ENCODE measurements at regions not wholly inside any gene's neighbourhood (a gene's known extent, or its start where the extent isn't known, plus 50 kb on each side); places are given as distances from the start of the nearest gene placed in this dataset.

GRCh38 chr20:59491884-59492283 is 112.5 kb upstream of the PHACTR3 start:
- ATAC-seq (no peak), DNase-seq (no peak)
- TF ChIP-seq, protein P1, sequence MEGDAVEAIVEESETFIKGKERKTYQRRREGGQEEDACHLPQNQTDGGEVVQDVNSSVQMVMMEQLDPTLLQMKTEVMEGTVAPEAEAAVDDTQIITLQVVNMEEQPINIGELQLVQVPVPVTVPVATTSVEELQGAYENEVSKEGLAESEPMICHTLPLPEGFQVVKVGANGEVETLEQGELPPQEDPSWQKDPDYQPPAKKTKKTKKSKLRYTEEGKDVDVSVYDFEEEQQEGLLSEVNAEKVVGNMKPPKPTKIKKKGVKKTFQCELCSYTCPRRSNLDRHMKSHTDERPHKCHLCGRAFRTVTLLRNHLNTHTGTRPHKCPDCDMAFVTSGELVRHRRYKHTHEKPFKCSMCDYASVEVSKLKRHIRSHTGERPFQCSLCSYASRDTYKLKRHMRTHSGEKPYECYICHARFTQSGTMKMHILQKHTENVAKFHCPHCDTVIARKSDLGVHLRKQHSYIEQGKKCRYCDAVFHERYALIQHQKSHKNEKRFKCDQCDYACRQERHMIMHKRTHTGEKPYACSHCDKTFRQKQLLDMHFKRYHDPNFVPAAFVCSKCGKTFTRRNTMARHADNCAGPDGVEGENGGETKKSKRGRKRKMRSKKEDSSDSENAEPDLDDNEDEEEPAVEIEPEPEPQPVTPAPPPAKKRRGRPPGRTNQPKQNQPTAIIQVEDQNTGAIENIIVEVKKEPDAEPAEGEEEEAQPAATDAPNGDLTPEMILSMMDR (IDR thresholded peaks at IDR 0.05), result no peak
- WGBS, 2 donors, result 88 to 92% methylated on average over 6 of the region's 6 CpGs
- Histone ChIP-seq H3K27me3 (peaks cover 5 to 47% (median 30%) of the 10 kb centered on the region in 7 donors), H3K4me3 (no peak overlapping the region), H3K36me3 (no peaks in the 10 kb centered on the region), H3K9me3 (no peaks in the 10 kb centered on the region), H3K27ac (no peak overlapping the region), H3K4me1 (no peaks in the 10 kb centered on the region)
- intact Hi-C loops (cut with DNase I), result loop anchor here in 4 of 10 donors (10.0 kb wide), 3 partner anchors 407 to 627 kb away; no protein-coding TSS in a partner anchor

DNA sequence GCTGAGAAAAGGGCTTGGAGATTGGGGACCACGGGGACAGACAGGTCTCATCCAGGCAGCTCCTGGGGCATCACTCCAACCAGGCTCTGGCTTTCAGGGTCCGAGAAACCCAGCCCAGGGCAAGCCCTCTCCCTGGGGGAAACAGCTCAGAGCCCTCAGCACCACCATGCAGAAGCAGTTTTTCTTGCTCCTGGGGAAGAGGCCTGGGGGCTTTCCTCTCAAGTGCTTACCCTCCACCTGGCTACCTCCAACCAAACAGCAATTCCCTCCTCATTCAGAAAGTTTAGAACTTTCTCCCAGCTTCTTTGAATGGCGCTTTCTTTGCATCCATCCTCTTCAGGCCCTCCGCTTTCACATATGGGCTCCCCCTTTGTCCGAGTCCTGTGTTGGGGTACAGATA is 110.4 kb upstream of the PHACTR3 start:
- WGBS, 2 donors, result 73 to 82% methylated on average over 5 of the region's 5 CpGs
- DNase-seq (no peak), ATAC-seq (no peak)
- Histone ChIP-seq H3K4me3 (no peak overlapping the region), H3K27me3 (peaks cover 5 to 60% (median 38%) of the 10 kb centered on the region in 7 donors), H3K36me3 (no peaks in the 10 kb centered on the region), H3K4me1 (no peaks in the 10 kb centered on the region), H3K27ac (no peak overlapping the region), H3K9me3 (no peaks in the 10 kb centered on the region)
- intact Hi-C loops (cut with DNase I), result loop anchor here in 4 of 10 donors (10.0 kb wide), 3 partner anchors 409 to 629 kb away; no protein-coding TSS in a partner anchor
- TF ChIP-seq, protein P1 (IDR thresholded peaks at IDR 0.05), result no peak

- TF ChIP-seq, protein P1 (IDR thresholded peaks at IDR 0.05), result no peak
- Histone ChIP-seq H3K9me3 (peaks cover 0 to 9% (median 0%) of the 10 kb centered on the region in 11 donors), H3K36me3 (no peaks in the 10 kb centered on the region), H3K4me3 (no peak overlapping the region), H3K27ac (no peak overlapping the region), H3K4me1 (no peaks in the 10 kb centered on the region), H3K27me3 (peaks cover 5 to 60% (median 38%) of the 10 kb centered on the region in 7 donors)
- intact Hi-C loops (cut with DNase I), result loop anchor here in 8 of 10 donors (5.0 to 10.0 kb wide), 5 partner anchors 410 to 630 kb away; no protein-coding TSS in a partner anchor
- ATAC-seq (no peak), DNase-seq (no peak)
- WGBS, 2 donors, result 77% methylated on average over 8 of the region's 8 CpGs
These were observed 109.2 kb upstream of the PHACTR3 start for GRCh38 chr20:59495166-59495565.

DNA sequence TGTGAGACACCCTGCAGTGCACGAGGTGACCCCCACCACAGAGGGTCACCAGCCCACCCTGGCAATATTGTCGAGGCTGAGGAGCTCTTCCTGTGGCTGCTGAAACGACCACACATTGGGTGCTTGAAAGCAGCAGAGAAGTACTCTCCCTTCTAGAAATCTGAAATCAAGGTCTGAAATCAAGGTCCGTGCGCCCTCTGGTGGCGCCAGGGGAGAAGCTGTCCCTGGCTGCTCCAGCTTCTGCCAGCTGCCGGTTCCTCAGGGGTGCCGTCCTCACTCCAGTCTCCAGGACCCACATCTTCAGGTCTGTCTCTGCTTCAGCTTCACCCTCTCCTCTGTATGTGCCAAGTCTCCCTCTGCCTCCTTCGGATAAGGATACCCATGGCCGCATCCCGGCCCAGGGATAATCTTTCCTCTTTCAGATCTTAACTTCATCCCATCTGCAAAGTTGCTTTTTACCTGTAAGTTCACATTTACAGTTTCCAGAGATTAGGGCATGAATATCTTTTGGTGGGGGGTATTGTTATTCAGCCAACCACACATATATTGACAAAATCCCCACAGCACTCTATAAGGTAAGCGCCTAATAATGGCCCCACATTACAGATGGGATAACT is 108.3 kb upstream of the PHACTR3 start:
- Histone ChIP-seq H3K27me3 (peaks cover 5 to 60% (median 38%) of the 10 kb centered on the region in 7 donors), H3K4me1 (no peaks in the 10 kb centered on the region), H3K27ac (no peak overlapping the region), H3K4me3 (no peak overlapping the region), H3K36me3 (no peaks in the 10 kb centered on the region), H3K9me3 (peaks cover 0 to 11% (median 0%) of the 10 kb centered on the region in 11 donors)
- intact Hi-C loops (cut with DNase I), result loop anchor here in 8 of 10 donors (5.0 to 10.0 kb wide), 5 partner anchors 411 to 631 kb away; no protein-coding TSS in a partner anchor
- ATAC-seq, result peak; percentile 27 to 62 (median 40)
- WGBS, 2 donors, result 8 to 11% methylated on average over 12 of the region's 12 CpGs
- TF ChIP-seq, protein P1 (IDR thresholded peaks at IDR 0.05), result peak; percentile 65 to 93 (median 88)
- DNase-seq, result peak; percentile 54 to 66

All from heart right ventricle (tissue), 16 donors.